Activated CD4-positive, alpha-beta T cell treated with anti-CD3 and anti-CD28 coated beads, Interleukin-10, Interleukin-2, amounts not matched to agents 100 ng/mL and 50 ng/mL, durations not matched to agents 16 hours and 8 hours (primary cell): ENCODE measurements at regions not wholly inside any gene's neighbourhood (a gene's known extent, or its start where the extent isn't known, plus 50 kb on each side); places are given as distances from the start of the nearest gene placed in this dataset.
"Not testable (repeated sequence)": the region's sequence is repeated elsewhere in the genome, so short reads cannot be mapped to it uniquely, and the experiment has no call there.

Experiments
- DNase-seq: peaks from one replicate; pipeline ENCODE4 v3.0.0-alpha.2; 2020

GRCh38 chr3:31053299-31053698, 158.8 kb upstream of the GADL1 start:
- no peak for DNase-seq

GRCh38 chr3:31054032-31054431, 159.6 kb upstream of the GADL1 start:
- DNase-seq: no peak

- DNase-seq: no peak
Observed at GRCh38 chr3:31055757-31056156, 161.3 kb upstream of the GADL1 start.

- no peak for DNase-seq
Observed at GRCh38 chr3:31057891-31058290, 163.4 kb upstream of the GADL1 start.

- no peak for DNase-seq
Observed at GRCh38 chr3:31064021-31064420, 169.6 kb upstream of the GADL1 start.

- DNase-seq: no peak
Observed at GRCh38 chr3:31065765-31066164, 171.3 kb upstream of the GADL1 start.

GRCh38 chr3:31067004-31067403, 172.5 kb upstream of the GADL1 start:
- no peak for DNase-seq

GRCh38 chr3:31075471-31075870, 181.0 kb upstream of the GADL1 start:
- DNase-seq: no peak

GRCh38 chr3:31075876-31076275, 181.4 kb upstream of the GADL1 start:
- DNase-seq: no peak

GRCh38 chr3:31077021-31077601, 182.7 kb upstream of the GADL1 start:
- peak; percentile 92 for DNase-seq

- DNase-seq: no peak
Observed at GRCh38 chr3:31077826-31078225, 183.4 kb upstream of the GADL1 start.

- DNase-seq: no peak
Observed at GRCh38 chr3:31079689-31080088, 185.2 kb upstream of the GADL1 start.

- no peak for DNase-seq
Observed at GRCh38 chr3:31081018-31081662, 186.7 kb upstream of the GADL1 start.

- no peak for DNase-seq
Observed at GRCh38 chr3:31086148-31086547, 191.7 kb upstream of the GADL1 start.

- DNase-seq: no peak
Observed at GRCh38 chr3:31086698-31087097, 192.2 kb upstream of the GADL1 start.

- DNase-seq: no peak
Observed at GRCh38 chr3:31091748-31092147, 197.3 kb upstream of the GADL1 start.

- DNase-seq: no peak
Observed at GRCh38 chr3:31092748-31093589, 198.5 kb upstream of the GADL1 start.

GRCh38 chr3:31093606-31094005, 199.1 kb upstream of the GADL1 start:
- DNase-seq: no peak

GRCh38 chr3:31094048-31094447, 199.6 kb upstream of the GADL1 start:
- no peak for DNase-seq

GRCh38 chr3:31095255-31095654, 200.8 kb upstream of the GADL1 start:
- no peak for DNase-seq

- no peak for DNase-seq
Observed at GRCh38 chr3:31096661-31097395, 202.4 kb upstream of the GADL1 start.

- DNase-seq: no peak
Observed at GRCh38 chr3:31100519-31100918, 206.1 kb upstream of the GADL1 start.

GRCh38 chr3:31101285-31101684, 206.8 kb upstream of the GADL1 start:
- not testable (repeated sequence) for DNase-seq
